ENCODE measurements at regions not wholly inside any gene's neighbourhood (a gene's known extent, or its start where the extent isn't known, plus 50 kb on each side); places are given as distances from the start of the nearest gene placed in this dataset.

DNA sequence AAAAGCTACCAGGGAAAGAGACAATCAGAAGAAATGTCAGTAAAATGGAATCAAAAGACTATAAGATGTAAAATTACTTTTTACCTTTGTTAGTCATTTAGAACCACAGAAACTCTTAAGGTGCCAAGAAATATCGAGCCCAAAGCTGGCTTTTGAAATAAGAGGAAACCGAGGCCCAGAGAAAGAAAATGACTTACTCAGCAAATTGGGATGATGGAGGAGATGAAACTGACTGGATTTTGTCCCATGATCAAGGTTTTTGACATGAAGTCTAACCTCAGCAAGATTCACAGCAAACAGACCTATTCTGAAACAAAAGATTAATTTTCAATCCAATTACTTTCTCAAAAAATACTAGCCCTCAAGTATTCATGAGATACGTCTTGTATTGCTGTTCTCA, 696.2 kb upstream of the WWC1 start:
- FAIRE-seq: no peak
- H3K4me3 ChIP-seq (replicated peaks in 1 of 3; ENCODE audit: insufficient read depth in 1 of 3, low read depth in 2 of 3, low read length in 3 of 3): no peak overlapping the region
- no peaks in the 10 kb centered on the region for H3K79me2 ChIP-seq (ENCODE audit: insufficient read depth, low read length)
- DNase-seq (ENCODE audit: low spot score): no peak
- in situ Hi-C loops (cut with HindIII; ENCODE audit: extremely low pct_ligation_motif_present, low pct_unique_long_range_greater_than_20kb): no loop called here
- 16% methylated on average over 3 of the region's 3 CpGs for WGBS (ENCODE audit: low lambda C conversion rate)
- H2AFZ ChIP-seq (ENCODE audit: low read length): no peak overlapping the region
- no TSS peak for BruUV-seq (replicated peaks)
- no peak overlapping the region for H3K27ac ChIP-seq (ENCODE audit: extremely low read length, insufficient read depth, low read length)
- no peaks in the 10 kb centered on the region for H4K20me1 ChIP-seq (ENCODE audit: insufficient read depth, low read length)
- ChIA-PET POLR2A (no interaction called here), CTCF (ENCODE audit: low intra/inter-chr PET ratio, low total read pairs) (no interaction called here)
- no peaks in the 10 kb centered on the region for H3K36me3 ChIP-seq (replicated peaks in 1 of 2; ENCODE audit: control insufficient read depth in 1 of 2, insufficient read depth in 2 of 2, low read length in 2 of 2)
- ATAC-seq: no peak
- H3K9me3 ChIP-seq (ENCODE audit: low read length): no peaks in the 10 kb centered on the region
- intact Hi-C loops (cut with micrococcal nuclease; ENCODE audit: unreplicated experiment): no loop called here
- no peaks in the 10 kb centered on the region for H3K4me1 ChIP-seq (ENCODE audit: insufficient read depth, low read length)
- peak; percentile 81 to 92 for TF ChIP-seq MAFK (conservative IDR thresholded peaks at IDR 0.05 in 1 of 2, IDR thresholded peaks at IDR 0.05 in 1 of 2; ENCODE audit: low read length in 2 of 2)
- TF ChIP-seq CBX2 (IDR thresholded peaks at IDR 0.05; ENCODE audit: low read depth, low read length): no peak
- no peak for TF ChIP-seq CBX2 (CRISPR knock-in tag; IDR thresholded peaks at IDR 0.05; ENCODE audit: low read depth)
- TF ChIP-seq MAFF (IDR thresholded peaks at IDR 0.05; ENCODE audit: low read depth, low read length): peak; percentile 88
- H3K27me3 ChIP-seq (ENCODE audit: control insufficient read depth in 1 of 2, insufficient read depth in 2 of 2, low read length in 2 of 2): 0 out of 5 replicates have a peak, but pooled peaks cover 0 to 4% of the 10 kb centered on the region in 2 experiments
- no peak overlapping the region for H3K4me2 ChIP-seq (ENCODE audit: low read depth, low read length)
- H3K9ac ChIP-seq (ENCODE audit: insufficient read depth, low read depth, low read length): no peak overlapping the region

DNA sequence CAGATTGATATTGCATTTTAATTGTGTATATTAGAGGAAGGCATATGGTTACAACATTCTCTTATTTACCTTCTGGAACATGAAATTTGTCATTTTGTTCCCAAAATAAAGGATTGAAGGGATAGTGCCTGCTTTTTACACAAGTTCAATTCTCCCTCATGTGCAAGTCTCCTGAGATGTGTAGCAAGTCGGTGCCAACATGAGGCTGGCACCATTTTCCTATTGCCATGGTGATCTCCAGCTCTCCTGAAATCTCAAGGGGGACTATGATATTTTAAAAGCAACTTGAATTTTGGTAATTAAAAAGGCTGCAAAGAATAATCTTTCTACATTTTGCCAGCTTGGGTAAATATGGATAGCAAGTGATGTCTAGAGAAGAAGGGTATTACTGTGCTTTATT, 693.3 kb upstream of the WWC1 start:
- intact Hi-C loops (cut with micrococcal nuclease; ENCODE audit: unreplicated experiment) (no loop called here), in situ Hi-C loops (cut with HindIII; ENCODE audit: extremely low pct_ligation_motif_present, low pct_unique_long_range_greater_than_20kb) (no loop called here)
- no TSS peak for BruUV-seq (replicated peaks)
- DNase-seq (ENCODE audit: low spot score) (no peak), FAIRE-seq (no peak), ATAC-seq (no peak)
- H3K4me2 ChIP-seq (ENCODE audit: low read depth, low read length): no peak overlapping the region
- no peaks in the 10 kb centered on the region for H3K36me3 ChIP-seq (replicated peaks in 1 of 2; ENCODE audit: control insufficient read depth in 1 of 2, insufficient read depth in 2 of 2, low read length in 2 of 2)
- POLR2A ChIA-PET: no interaction called here
- H3K79me2 ChIP-seq (ENCODE audit: insufficient read depth, low read length): no peaks in the 10 kb centered on the region
- no peak overlapping the region for H3K4me3 ChIP-seq (replicated peaks in 1 of 3; ENCODE audit: insufficient read depth in 1 of 3, low read depth in 2 of 3, low read length in 3 of 3)
- no peaks in the 10 kb centered on the region for H3K9me3 ChIP-seq (ENCODE audit: low read length)
- no peak overlapping the region for H3K27ac ChIP-seq (ENCODE audit: extremely low read length, insufficient read depth, low read length)
- no peaks in the 10 kb centered on the region for H3K4me1 ChIP-seq (ENCODE audit: insufficient read depth, low read length)
- H2AFZ ChIP-seq (ENCODE audit: low read length): no peak overlapping the region
- H4K20me1 ChIP-seq (ENCODE audit: insufficient read depth, low read length): no peaks in the 10 kb centered on the region
- H3K27me3 ChIP-seq (ENCODE audit: control insufficient read depth in 1 of 2, insufficient read depth in 2 of 2, low read length in 2 of 2): 0 out of 5 replicates have a peak, but pooled peaks cover 0 to 4% of the 10 kb centered on the region in 2 experiments
- H3K9ac ChIP-seq (ENCODE audit: insufficient read depth, low read depth, low read length): no peak overlapping the region
- WGBS (ENCODE audit: low lambda C conversion rate): 0% methylated on average over 1 of the region's 1 CpG
- CTCF ChIA-PET (ENCODE audit: low intra/inter-chr PET ratio, low total read pairs): no interaction called here
- no peak for TF ChIP-seq ZNF674 (CRISPR knock-in tag; IDR thresholded peaks at IDR 0.05; ENCODE audit: low read depth)
- TF ChIP-seq ZNF34 (CRISPR knock-in tag; IDR thresholded peaks at IDR 0.05; ENCODE audit: borderline replicate concordance): no peak
- TF ChIP-seq GATAD1 (CRISPR knock-in tag; IDR thresholded peaks at IDR 0.05): no peak
- TF ChIP-seq, protein P1, sequence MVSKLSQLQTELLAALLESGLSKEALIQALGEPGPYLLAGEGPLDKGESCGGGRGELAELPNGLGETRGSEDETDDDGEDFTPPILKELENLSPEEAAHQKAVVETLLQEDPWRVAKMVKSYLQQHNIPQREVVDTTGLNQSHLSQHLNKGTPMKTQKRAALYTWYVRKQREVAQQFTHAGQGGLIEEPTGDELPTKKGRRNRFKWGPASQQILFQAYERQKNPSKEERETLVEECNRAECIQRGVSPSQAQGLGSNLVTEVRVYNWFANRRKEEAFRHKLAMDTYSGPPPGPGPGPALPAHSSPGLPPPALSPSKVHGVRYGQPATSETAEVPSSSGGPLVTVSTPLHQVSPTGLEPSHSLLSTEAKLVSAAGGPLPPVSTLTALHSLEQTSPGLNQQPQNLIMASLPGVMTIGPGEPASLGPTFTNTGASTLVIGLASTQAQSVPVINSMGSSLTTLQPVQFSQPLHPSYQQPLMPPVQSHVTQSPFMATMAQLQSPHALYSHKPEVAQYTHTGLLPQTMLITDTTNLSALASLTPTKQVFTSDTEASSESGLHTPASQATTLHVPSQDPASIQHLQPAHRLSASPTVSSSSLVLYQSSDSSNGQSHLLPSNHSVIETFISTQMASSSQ (IDR thresholded peaks at IDR 0.05; ENCODE audit: low read depth): no peak
- TF ChIP-seq, protein P1 (CRISPR knock-in tag; IDR thresholded peaks at IDR 0.05; ENCODE audit: borderline replicate concordance): no peak
- TF ChIP-seq, protein P2, sequence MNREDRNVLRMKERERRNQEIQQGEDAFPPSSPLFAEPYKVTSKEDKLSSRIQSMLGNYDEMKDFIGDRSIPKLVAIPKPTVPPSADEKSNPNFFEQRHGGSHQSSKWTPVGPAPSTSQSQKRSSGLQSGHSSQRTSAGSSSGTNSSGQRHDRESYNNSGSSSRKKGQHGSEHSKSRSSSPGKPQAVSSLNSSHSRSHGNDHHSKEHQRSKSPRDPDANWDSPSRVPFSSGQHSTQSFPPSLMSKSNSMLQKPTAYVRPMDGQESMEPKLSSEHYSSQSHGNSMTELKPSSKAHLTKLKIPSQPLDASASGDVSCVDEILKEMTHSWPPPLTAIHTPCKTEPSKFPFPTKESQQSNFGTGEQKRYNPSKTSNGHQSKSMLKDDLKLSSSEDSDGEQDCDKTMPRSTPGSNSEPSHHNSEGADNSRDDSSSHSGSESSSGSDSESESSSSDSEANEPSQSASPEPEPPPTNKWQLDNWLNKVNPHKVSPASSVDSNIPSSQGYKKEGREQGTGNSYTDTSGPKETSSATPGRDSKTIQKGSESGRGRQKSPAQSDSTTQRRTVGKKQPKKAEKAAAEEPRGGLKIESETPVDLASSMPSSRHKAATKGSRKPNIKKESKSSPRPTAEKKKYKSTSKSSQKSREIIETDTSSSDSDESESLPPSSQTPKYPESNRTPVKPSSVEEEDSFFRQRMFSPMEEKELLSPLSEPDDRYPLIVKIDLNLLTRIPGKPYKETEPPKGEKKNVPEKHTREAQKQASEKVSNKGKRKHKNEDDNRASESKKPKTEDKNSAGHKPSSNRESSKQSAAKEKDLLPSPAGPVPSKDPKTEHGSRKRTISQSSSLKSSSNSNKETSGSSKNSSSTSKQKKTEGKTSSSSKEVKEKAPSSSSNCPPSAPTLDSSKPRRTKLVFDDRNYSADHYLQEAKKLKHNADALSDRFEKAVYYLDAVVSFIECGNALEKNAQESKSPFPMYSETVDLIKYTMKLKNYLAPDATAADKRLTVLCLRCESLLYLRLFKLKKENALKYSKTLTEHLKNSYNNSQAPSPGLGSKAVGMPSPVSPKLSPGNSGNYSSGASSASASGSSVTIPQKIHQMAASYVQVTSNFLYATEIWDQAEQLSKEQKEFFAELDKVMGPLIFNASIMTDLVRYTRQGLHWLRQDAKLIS (CRISPR knock-in tag; IDR thresholded peaks at IDR 0.05): no peak
- no peak for TF ChIP-seq RFXANK (CRISPR knock-in tag; IDR thresholded peaks at IDR 0.05)
